Femur (tissue), 1 donor: ENCODE measurements at regions not wholly inside any gene's neighbourhood (a gene's known extent, or its start where the extent isn't known, plus 50 kb on each side); places are given as distances from the start of the nearest gene placed in this dataset.

Source experiments
- DNase-seq: peaks from one replicate; pipeline ENCODE4 v3.0.0-alpha.2; 2017

DNA sequence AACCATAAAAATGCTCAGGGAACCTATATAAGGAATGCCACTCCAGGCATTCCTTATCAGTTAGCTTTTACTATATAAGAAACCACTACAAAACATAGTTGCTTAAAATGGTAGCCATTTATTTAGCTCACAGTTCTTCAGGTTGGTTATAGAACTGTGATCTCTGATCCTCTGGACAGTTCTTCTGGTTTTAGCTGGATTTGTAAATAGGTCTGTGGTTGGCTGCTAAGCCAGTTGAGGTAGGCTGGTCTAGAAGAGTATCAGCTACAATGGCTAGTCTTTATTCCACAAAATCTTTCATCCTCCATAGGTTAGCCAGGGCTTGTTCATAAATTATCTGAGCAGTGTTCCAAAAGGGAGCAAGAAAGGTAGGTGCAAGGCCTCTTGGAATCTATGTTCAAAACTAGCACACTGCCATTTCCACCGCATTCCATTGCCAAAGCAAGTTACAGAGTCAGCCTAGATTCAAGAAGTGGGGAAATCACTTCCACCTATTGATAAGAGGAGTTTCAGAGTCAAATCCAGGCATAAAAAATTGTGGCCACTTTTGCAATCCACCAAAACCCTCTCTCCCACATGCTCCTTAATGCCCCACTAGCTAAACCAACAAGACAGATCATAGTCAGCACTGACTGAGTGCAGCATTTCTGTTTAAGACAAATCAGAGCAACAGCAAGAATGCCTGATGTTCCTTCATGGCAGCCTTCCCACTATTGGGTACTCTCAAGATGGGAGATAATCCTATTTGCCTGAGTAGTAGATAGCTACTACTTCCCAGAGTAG, 146.4 kb downstream of the IRS1 start:
- DNase-seq: no peak

DNA sequence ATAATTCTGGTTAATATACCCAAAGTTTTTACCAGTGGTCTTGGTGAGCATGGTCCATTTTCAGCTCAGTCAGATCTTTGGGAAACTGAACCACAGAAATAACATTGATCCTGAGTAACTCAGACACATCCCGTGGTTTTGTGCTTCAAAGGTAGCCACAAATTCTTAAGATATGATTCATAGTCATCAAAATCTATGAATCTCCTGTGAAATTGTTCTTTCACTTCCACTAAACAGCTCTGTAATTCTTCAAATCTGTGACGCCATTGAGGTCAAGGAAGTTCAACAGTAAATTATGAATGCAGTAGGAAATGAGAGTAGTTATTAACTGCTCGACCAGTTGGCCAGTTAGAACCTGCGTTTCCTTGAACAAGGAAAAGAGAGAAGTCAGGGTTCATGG, 147.3 kb downstream of the IRS1 start:
- DNase-seq: no peak

DNA sequence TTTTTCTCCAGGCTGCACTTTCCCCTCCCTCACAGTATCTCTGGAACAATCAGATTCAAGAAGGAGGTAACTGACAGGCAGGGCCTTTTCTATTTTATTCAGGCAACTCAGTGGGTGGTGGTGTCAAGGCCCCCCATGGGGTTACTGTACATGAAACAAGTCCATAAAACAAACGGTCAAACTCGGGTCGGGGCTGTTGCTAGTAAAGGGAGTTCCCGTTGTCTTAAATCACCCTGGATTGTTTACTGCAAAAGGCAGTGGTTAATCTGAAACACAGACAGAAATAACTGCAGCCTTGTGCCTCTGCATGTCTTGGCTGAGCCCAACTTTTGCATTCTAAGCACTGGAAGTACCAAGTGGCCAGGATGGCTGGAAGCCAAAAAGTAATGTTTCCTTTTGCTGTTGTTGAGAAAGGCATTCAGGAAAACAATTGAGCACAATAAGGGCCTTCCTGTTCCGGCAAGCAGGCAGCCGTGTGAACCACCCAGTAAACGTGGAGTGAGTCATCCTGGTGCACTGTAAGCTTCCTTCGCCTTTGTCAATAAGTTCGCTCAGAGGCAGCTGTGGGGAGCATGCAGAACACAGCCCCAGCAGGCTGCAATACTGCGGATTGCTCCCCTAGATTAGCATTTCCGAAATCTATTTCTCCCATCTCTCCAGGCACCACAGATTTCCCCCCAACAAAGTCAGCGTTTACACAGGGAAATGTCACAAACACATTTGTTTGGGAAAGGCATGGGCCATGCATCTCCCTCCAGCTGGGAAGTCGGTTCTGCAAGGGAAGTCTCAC, 149.6 kb downstream of the IRS1 start:
- peak; percentile 79 for DNase-seq

DNA sequence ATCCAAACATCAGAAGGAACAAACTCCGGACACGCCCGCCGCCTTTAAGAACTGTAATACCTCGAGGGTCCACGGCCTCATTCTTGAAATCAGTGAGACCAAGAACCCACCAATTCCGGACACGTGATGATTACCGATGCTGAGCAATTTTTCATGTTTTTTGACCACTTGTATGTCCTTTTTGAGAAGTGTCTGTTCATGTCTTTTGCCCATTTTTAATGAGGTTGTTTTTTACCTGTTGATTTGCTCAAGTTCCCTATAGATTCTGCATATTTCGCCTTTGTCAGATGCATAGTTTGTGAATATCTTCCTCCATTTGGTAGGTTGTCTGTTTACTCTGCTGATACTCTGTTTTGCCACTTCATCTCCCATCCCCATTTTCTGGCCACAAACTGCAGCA, 150.4 kb downstream of the IRS1 start:
- no peak for DNase-seq

DNA sequence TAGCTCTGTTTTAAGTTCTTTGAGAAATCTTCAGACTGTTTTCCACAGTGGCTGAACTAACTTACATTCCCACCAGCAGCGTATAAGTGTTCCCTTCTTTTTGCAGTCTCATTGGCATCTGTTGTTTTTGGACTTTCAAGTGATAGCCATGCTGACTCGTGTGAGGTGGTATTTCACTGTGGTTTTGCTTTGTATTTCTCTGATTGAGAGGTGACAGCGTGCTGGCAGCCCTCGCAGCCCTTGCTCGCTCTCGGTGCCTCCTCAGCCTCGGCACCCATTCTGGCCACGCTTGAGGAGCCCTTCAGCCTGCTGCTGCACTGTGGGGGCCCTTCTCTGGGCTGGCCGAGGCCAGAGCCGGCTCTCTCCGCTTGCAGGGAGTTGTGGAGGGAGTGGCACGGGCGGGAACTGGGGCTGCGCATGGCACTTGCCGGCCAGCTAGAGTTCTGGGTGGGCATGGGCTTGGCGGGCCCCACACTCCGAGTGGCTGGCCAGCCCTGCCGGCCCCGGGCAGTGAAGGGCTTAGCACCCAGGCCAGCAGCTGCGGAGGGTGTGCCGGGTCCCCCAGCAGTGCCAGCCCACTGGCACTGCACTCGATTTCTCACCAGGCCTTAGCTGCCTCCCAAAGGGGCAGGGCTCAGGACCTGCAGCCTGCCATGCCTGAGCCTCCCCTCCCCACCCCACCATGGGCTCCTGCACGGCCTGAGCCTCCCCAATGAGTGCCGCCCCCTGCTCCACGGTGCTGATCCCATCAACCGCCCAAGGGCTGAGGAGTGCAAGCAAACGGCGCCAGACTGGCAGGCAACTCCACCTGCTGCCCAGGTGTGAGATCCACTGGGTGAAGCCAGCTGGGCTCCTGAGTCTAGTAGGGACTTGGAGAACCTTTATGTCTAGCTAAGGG, 151.8 kb downstream of the IRS1 start:
- DNase-seq: no peak

DNA sequence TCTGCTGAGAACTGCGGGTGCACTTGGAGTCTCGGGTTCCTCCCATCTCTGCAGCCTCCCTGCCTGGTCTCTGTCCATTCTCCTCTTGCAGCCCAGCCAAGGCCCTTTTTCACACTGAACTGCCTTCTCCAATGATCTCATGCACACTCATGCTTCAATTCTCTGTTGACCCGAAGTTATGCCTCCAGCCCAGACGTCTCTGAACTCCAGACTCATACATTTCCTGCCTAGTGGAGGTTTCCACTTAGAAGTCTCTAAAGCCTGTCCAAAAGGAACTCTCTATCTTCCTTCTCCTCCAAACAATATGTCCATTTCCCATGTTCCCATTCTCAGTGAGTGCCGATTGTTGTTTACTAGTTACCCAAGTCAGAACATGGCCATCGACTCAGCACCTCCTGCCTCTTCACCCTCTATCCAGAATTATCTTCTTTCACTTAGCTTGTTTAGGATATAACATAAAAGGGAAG, 155.2 kb downstream of the IRS1 start:
- peak; percentile 56 for DNase-seq

DNA sequence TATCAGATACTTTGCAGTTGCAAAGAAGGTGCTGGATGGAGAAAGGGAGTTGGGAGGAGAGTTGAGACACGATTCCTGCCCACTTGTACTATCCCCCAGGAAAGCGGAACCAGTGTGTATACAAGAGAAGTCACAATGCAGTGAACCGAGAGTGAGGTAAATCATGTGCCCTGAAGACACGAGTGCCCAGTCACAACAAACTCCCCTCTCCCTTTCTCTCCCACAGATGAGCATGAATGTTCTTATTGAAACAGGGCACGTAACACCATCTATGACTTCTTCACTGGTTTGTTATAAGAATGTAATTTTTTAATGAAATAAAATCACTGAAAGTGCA, 155.7 kb downstream of the IRS1 start:
- DNase-seq: no peak

DNA sequence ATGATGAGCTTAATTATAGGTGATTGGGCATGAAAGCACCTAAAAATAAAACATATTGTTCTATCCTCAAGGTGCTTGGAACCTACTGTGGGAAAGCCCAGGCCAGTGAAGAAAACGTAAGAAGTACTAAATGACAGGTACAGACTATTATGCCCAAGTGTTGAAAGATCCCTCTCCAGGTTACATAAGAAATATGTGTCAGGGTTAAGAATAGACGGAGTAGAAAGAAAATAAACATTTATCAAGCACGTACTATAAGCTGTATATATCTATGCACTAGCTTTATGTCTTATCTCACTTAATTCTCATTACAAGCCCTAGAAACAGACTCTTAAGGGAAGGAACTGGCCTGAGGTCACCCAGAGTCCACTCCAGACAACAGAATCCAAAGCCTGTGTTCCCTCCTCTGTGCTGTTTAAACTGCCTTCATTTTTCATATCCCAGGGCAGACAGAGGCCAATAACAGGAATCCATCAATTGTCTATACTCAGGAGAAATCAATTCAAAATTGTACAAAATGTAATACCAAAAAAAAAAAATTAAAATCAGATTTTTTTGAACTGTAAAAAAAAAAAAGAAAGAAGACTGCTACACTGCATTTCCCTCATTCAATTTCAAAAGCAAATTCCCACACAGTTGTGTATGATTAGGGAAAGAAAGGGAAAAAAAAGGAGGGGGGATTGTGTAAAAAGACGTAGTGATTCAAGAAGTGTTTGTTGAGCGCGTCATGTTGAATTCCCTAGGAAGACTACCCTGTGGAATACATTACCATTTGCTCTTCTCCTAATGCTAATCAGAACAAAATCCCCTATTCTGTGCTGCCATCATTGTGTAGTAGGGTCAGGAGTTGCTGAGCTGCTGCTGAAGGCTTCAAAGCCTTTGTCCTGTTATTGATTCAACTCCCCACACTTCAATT, 156.3 kb downstream of the IRS1 start:
- no peak for DNase-seq

DNA sequence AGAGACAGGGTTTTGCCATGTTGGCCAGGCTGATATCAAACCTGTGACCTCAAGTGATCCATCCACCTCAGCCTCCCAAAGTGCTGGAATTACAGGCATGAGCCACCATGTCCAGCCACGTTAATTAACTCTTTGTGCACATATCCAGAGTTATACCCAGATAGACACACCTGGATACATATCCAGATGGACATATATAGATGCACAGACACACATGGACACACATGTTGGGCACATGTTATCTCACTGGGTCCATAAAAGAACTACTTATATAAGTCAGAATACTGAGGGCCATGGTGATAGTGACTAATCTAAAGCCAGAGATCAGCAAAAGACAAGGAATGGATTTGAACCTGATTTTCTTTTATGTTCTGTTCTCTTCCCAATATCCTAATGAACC, 158.6 kb downstream of the IRS1 start:
- DNase-seq: no peak

DNA sequence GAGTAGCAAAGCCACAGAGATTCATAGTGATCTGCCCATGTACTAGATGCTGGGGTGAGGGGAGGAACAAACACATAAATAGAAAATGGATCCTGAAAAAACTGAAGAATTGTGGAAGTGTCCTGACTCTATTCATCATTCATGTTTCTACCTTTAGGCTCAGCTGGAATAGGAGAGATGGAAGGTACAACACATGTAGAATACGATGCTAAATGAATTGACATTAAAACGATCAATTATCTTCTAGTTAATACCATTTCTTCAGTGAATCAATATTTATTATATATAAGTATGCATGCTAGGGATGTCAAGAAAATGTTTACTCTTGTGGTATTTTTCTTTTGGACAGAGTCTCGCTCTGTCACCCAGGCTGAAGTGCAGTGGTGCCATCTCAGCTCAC, 159.1 kb downstream of the IRS1 start:
- DNase-seq: no peak

DNA sequence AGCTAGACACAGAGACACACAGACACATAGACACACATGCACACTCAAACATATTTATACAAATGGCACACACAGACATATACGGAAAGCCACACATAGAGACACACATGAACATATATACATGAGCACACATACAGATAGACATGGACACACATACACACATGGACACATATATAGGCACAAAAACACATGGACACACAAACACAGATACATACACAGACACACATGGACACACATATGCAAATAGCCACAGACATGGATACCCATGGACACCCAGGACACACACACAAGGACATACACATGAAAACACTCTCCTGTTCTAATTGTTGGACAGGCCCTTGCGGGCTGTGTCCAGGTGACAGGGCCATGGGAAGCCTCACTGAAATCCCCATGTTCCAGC, 160.1 kb downstream of the IRS1 start:
- DNase-seq: no peak

DNA sequence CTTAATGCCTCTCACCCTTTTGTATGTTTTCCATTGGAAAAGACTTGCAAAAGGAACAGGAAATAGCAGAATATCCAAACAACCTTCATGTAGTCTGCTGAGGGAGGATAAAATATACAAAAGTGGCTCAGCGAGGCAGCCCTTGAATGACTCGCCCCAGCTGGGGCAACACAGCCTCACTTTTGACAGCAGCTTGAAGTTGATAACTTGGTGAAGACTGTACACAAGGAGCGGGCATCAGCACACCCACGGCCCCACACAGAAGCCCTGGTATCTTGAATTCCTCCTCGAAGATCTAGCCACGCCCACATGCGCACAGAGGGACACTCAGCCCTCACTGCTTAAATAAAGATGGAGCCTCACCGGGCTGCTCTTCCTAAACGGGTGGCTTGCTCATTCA, 161.0 kb downstream of the IRS1 start:
- no peak for DNase-seq

DNA sequence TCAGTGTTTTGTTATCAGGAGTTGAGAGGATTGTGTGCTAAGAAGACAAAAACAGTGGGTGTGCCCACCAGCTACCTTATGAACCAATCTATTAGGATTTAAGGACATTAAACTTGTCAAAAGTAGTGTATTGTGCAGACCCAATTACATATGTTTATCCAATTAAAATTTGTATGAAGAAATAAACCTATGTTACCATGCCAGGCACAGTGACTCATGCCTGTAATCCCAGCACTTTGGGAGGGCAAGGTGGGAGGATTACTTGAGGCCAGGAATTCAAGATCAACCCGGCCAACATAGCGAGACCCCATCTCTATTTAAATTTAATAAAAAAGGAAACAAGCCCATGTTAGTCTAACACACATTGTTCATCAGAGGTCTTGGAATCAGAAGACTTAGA, 162.2 kb downstream of the IRS1 start:
- no peak for DNase-seq

DNA sequence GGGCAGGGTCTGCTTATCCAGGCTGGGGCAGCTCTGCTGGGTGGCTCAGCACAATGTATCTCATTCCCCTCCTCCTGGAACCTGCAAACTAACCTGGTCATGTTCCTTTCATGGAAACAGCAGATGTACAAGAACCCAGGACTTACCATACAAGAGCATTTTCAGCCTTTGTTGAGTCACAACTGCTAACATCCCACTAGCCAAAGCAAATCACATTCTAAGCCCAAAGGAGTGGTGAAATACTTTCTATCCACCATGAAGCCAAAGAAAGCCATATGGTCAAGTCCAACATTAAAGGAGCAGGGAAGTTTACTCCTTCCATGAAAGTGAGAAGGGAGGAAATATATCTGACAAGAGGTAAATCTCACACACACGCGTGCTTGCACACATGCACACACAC, 163.0 kb downstream of the IRS1 start:
- no peak for DNase-seq

DNA sequence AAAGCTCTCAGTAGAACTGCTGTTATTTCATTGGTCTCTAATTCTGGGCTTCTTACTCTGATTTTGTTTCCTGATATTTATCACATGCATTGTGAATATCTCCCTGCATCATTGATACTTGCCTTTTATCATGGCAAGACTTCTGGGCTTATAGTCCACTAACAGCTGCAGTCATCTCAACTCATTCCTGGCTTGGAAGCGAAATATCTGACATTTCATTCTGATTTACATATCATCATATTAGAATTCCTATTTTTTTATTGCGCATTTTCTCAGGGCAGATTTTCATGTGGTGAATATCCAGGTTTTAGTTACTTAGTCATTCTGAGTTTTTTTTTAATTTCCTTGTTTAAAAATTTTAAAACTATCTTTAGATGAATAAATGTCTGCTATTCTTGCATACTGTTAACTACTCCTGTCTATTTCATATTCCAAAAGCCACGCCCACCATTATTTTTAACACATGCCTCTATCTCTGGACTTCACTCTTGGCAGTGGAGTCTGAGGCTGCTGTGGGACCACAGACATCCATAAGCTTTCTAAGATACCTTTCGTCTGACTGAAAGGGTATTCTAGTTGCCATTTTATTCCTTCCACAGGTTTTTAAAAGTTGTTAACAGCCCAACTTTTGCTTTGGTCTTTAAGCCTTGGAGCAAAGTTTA, 164.5 kb downstream of the IRS1 start:
- no peak for DNase-seq

DNA sequence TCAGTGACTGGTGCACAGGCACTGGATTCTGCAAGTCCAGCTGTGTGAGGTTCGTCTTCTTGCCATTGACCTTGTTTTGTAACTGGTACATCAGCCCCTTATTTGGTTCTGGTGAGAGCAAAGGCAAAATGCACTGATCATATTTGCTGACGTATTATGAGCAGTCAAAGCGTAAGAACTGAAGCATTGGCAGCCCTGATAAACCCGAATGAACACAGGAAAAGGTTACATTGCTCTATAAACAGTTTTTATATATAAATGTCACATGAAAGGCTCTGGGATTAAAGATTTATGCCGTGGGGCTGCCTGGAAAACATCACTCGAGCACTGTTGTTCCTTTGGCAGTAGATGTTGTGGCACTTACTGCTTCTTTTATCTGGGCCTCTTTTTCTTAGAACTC, 167.9 kb downstream of the IRS1 start:
- no peak for DNase-seq

DNA sequence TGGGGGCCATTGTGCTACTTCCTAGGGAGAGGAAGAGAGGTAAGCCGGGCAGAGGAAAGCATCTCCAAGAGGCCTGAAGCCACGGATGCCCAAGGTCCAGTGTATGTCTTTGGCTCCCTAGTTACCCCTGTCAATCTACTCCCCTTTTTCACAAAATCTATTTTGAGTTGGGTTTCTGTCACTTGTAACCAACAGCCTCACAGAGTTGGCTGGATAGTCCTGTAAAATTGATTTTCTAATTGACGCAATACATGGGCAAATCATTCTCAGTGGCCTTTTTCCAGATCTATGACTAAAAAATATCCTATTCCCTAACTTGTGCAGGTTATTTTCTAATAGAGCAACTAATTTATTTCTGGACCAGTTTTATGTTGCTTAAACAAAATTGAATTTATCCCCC, 168.4 kb downstream of the IRS1 start:
- DNase-seq: no peak

DNA sequence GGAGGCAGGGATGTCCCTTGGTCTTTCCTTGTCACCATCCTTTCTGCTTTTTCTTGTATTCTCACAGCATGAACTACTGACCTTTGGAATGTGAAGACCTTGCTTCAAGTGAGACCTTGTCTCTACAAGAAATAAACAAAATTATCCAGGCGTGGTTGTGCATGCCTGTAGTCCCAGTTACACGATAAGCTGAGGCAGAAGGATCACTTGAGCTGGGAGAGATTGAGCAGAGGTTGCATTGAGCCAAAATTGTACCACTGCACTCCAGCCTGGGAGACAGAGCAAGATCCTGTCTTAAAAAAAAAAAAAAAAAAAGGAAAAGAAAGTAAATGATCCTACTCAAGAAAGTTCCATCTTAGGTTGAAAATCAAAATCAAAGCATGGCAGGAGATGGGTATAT, 173.7 kb downstream of the IRS1 start:
- no peak for DNase-seq

DNA sequence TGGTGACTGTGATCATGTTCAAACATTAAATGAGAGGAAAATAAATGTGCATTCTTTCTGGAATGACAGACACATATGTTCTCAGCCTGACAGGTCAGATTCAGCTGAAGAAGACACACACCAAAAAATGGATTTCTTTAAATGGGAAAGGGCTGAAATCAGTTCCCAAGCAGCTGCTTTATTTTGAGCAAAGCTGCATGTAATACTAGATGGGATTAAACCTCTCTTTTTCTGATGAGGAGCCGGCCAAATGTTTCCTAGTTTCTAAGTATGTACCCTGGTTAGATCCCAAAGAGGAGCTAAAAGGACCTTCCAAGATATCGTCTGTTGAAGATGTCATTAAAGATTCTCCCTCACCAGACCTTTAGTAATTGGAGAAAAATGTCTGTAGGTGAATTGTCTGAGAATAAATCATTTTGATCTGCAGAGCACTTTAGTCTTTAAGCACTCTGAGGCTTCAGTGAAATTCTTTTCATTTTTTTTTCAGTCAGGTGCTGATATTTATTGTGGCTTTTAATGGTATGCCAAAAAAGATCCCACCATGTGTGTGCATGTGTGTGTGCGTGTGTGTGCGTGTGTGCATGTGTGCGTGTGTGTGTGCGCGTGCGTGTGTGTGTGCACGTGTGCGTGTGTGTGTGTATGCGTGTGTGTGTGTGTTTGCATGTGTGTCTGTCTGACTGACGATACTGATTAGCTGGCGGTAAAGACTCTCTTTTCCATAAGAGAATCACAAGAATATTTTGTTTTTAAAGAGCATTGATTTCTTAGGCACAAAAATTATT, 175.8 kb downstream of the IRS1 start:
- no peak for DNase-seq

DNA sequence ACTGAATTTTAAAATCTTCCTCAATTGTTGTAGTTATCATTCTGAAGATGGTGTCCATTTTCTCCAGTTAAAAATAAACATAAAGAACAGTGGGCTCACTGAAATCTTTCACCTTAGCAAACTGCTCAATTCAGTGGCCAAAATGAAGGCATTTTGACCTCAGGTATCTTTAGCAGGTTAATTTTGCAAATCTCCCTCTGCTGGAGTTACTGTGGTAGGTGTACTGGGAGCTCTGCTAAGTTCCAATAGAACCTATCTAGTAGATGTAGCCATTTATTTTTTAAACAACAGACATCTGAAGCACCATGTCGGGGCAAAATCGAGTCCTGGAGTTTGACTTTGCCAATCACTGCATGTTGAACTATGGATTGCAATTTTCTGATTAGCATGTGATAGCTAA, 177.1 kb downstream of the IRS1 start:
- DNase-seq: no peak

DNA sequence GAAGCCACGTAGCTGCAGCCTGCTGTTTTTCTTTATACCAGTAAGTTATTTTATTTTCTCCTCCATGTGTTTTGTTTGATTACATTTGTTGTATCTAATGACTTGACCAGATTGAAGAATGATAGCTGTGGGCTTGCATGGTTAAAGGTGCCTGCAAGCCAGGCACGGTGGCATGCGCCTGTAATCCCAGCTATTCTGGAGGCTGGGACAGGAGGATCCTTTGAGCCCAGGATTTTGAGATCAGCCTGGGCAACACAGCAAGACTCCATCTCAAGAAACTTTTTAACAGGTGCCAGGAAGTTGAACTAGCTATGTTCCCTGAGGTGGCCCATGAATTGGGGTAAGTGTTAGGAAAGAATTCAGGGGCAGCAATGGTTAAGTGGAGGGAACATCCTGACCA, 179.4 kb downstream of the IRS1 start:
- DNase-seq: no peak
